HG02840 (cell line): ENCODE measurements at regions not wholly inside any gene's neighbourhood (a gene's known extent, or its start where the extent isn't known, plus 50 kb on each side); places are given as distances from the start of the nearest gene placed in this dataset.
"Not testable (repeated sequence)": the region's sequence is repeated elsewhere in the genome, so short reads cannot be mapped to it uniquely, and the experiment has no call there.

Source experiments
- ATAC-seq: cut with Tn5 transposase; IDR thresholded peaks from one replicate; pipeline ENCODE4 v1.9.1; 2021; ENCODE audit warnings: mild to moderate bottlenecking, moderate library complexity, moderate number of reproducible peaks; ENCODE audit not compliant: unreplicated experiment, low FRiP score

- ATAC-seq = no peak
Measured at GRCh38 chr3:124351430-124352148, 359.7 kb upstream of the ROPN1 start.

- ATAC-seq = no peak
Measured at GRCh38 chr3:124352149-124352539, 360.2 kb upstream of the ROPN1 start.

GRCh38 chr3:124353691-124354090 is 361.8 kb upstream of the ROPN1 start:
- no peak for ATAC-seq

GRCh38 chr3:124354150-124354549 is 362.2 kb upstream of the ROPN1 start:
- no peak for ATAC-seq

DNA sequence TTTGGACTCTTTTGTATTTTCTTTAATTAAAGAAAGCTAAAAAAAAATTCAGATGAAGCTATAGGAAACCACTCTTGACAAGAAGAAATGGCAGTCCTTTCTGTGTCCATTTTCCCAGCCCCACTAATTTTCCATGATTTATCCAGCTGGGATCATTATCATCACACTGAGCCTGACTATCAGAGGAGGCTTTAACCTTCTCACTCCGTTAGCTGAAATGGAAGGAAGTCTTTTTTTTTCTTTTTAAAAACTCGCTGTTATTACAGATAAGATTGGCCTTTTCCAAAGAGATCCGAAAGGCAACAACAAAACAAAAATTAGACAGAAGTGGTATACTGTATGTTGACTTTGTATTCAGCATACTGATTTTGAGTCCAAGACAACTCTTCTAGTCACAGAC is 366.2 kb upstream of the ROPN1 start:
- ATAC-seq = no peak

DNA sequence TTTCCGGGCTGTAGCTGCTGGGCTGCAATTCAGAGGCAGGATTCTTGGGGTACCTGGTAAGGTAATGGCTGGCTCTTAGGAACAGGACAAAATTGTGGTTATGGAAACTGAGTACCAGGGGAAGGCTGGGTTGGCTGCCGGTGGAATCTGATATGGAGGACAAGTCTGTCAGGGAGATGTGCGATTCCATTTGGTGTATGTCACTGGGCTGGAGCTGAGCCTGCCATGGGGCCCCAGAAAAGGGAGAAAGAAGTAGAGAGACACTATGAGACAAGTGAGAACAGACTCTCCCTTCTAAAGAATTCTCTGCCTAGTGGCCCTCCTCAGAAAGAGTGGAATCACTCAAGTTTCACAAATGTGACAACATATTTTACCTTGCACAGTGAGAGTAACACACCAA is 368.2 kb upstream of the ROPN1 start:
- no peak for ATAC-seq

DNA sequence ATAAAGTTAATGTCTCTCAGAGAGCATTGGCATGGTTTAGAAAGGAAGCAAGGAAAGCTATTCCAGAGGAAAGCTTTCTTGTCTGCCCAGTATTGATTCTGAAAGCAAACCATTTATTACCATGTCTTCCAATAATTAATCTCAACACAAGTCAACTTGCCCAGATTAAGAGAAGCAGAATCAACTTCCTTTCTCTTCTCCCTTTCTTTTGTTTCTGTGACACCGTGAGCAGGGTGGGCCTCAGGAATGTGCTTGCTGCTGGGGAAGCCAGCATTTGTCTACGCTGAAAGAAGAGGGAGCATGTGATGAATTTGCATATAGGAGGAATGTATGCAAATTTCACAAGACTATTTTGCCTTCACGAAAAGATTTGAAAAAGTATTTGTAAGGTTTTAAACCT is 368.6 kb upstream of the ROPN1 start:
- no peak for ATAC-seq

DNA sequence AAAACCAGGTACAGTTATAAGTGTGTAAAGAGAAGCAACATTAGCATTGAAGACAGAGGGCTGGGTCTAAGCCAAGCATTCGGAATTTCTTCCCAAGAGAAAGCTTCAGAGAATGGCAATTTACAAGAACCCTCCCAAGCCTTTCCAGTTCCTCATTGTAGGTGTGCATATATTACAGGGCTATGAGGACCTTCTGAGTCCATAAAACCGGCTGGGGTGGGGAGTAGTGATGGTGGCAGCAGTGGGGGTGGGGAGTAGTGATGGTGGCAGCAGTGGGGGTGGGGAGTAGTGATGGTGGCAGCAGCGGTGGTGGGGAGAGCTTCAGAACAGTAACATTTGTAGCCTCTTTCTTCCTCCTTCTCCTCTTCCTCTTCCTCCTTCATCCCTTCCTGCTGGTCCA is 368.7 kb upstream of the UMPS start:
- ATAC-seq = no peak

GRCh38 chr3:124362455-124362854 is 367.8 kb upstream of the UMPS start:
- ATAC-seq = no peak

DNA sequence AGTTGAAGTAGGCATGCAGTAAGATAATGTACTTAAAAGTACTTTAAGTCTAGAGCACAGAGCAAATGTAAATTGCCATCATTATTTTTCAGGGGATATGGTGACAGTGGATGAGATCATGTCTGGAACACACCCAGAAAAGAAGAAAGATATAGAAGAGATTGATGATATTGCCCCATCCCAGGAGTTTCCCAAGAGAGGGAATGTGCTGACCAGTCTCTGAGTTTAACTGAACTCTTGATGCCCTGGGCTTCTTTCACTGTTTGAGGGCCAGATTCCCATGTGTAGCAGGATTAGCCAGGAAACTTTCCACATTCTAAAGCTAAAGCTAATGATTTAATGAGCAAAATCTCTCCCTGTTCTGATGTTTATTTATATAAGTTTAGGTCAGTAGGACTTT is 366.8 kb upstream of the UMPS start:
- ATAC-seq = no peak

DNA sequence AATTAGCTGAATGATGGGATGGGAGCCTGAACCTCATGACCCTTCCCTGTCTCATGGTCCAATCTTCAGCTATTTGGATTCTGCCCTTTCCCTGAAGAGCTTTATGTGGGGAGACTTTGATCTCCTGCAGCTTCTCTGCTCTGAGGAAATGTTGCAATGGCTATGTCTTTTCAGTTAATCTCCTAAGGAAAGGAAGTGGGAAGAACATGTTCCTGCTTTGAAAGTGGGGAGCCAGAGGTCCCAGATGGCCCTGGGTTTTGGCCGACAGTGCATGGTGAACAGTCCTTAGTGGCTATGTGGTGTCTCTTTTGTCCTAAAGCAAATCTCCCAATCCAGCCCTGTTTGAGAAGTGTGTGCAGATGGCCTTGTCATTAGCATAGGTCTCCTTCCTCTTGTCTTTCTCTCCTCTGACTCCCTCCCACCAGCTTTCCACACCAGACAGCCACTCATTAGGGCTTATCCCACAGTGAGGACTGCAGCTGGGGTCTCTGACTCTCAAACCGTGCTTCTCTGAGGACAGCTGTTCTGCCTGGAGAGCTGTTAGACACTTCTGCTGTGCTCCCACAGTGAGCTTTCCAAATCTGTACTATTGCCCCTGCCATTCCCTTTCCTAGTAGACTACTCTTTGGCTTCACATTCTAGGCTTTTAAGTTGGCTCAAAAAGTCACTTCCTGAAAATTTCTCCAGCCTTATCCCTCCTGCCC is 365.8 kb upstream of the UMPS start:
- ATAC-seq = no peak

DNA sequence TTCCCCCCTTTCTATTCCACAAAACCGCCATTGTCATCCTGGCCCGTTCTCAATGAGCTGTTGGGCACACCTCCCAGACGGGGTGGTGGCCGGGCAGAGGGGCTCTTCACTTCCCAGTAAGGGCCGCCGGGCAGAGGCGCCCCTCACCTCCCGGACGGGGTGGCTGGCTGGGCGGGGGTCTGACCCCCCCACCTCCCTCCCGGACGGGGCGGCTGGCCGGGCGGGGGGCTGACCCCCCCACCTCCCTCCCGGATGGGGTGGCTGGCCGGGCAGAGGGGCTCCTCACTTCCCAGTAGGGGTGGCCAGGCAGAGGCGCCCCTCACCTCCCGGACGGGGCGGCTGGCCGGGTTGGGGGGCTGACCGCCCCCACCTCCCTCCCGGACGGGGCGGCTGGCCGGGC is 363.6 kb upstream of the UMPS start:
- ATAC-seq = not testable (repeated sequence)

GRCh38 chr3:124372775-124373174 is 357.5 kb upstream of the UMPS start:
- no peak for ATAC-seq

- no peak for ATAC-seq
Measured at GRCh38 chr3:124373524-124373923, 356.7 kb upstream of the UMPS start.

- ATAC-seq = no peak
Measured at GRCh38 chr3:124374583-124374982, 355.7 kb upstream of the UMPS start.

GRCh38 chr3:124381575-124382333 is 348.5 kb upstream of the UMPS start:
- ATAC-seq = no peak

DNA sequence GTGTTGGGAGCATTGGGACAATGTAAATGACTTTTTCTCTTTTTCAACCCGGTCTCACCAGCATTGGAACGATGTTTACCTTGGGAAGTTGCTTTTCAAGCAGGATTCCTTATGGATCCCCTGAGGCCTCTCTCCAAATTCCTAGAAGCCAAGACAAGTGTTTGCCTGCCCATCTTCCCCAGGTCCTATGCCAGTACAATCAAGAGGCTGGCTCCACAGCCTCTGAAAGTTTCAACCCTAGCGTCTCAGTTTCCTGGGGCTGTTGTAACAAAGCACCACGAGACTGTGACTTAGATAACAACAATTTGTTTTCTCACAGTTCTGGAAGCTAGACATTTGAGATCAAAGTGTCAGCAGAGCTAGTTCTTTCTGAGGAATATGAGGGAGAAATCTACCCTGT is 347.2 kb upstream of the UMPS start:
- ATAC-seq = no peak

DNA sequence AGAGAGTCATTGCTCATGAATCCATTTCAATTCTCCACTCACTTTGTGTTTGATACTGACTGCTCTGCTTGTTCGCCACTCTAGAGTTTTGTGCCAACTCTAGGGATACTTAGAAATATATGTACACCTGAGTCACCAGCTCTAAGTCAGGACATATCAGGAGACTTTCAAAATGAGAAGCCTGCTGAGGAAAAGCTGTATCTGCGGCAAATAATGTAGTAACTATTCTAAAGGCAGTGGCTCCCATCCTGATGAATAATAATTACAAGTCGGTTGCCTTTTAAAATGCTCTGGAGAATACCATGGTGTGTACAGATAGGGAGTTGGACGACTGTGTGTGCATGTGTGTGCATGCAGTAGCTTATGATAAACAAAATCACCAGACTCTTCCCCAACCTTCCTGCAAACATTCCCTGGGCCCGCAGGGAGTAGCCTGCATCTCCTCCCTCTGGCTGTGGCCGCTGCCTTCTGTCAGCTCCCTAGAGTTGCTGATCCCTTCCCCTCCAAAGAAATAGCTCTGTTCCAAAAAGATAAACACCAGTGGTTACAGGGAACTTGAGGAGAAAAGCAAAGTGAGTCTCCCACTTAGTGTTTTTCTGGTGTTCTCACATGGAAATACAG is 346.3 kb upstream of the UMPS start:
- ATAC-seq = no peak

- ATAC-seq = no peak
Measured at GRCh38 chr3:124384527-124384926, 345.7 kb upstream of the UMPS start.

- no peak for ATAC-seq
Measured at GRCh38 chr3:124385996-124386395, 344.3 kb upstream of the UMPS start.

GRCh38 chr3:124386996-124387595 is 343.2 kb upstream of the UMPS start:
- ATAC-seq = no peak
